Panc1 (cell line): ENCODE measurements at regions not wholly inside any gene's neighbourhood (a gene's known extent, or its start where the extent isn't known, plus 50 kb on each side); places are given as distances from the start of the nearest gene placed in this dataset.

ENCODE experiments used
- ATAC-seq: fragments of 200-7000 bp; cut with Tn5 transposase; 2 replicates; pipeline ENCODE4 v1.9.1; 2020; ENCODE audit warnings: mild to moderate bottlenecking, moderate library complexity
- BruUV-seq: library from RNA; stranded (reverse); fragments of 400-500 nt; replicated peaks from 2 replicates; lab custom pipeline; 2021; lab: Mats Ljungman, UMichigan
- CTCF ChIA-PET: fragments of 300-600 bp; sonication (Branson Sonifier 250); formaldehyde crosslinking; loops from one replicate; lab custom pipeline; 2022; ENCODE audit warnings: antibody characterized with exemption; lab: Charles Lee
- POLR2A ChIA-PET: fragments of 300-600 bp; sonication (Branson Sonifier 250); formaldehyde crosslinking; loops from one replicate; lab custom pipeline; 2022; ENCODE audit warnings: antibody characterized with exemption; lab: Charles Lee
- DNase-seq: peaks from one replicate; pipeline ENCODE4 v3.0.0-alpha.2; 2010; ENCODE audit warnings: low read depth, low spot score
- H3K27ac ChIP-seq: 2 replicates; pipeline ENCODE4 v1.5.1; 2011; ENCODE audit warnings: mild to moderate bottlenecking, low read length, inconsistent platforms
- H3K27me3 ChIP-seq: fragments of 200-500 bp; sonication (Bioruptor generic); 2 replicates; pipeline ENCODE4 v1.6.0; 2014; ENCODE audit warnings: low read length, inconsistent platforms; ENCODE audit not compliant: control insufficient read depth, insufficient read depth
- H3K36me3 ChIP-seq: fragments of 200-500 bp; sonication (Bioruptor generic); 2 replicates; pipeline ENCODE4 v1.5.1; 2014; ENCODE audit warnings: inconsistent platforms, mild to moderate bottlenecking, low read length, moderate library complexity; ENCODE audit not compliant: control insufficient read depth, insufficient read depth
- H3K4me1 ChIP-seq: 2 replicates; pipeline ENCODE4 v1.5.1; 2011; ENCODE audit warnings: inconsistent platforms, mild to moderate bottlenecking, low read length, moderate library complexity; ENCODE audit not compliant: control insufficient read depth, insufficient read depth
- H3K4me3 ChIP-seq, 2 experiments: 2 replicates each; pipeline ENCODE4 v1.5.1; 2011 to 2012; ENCODE audit warnings: low read depth in 2 of 2, low read length in 2 of 2, mild to moderate bottlenecking in 2 of 2, inconsistent platforms in 1 of 2, moderate library complexity in 1 of 2
- H3K9me3 ChIP-seq: fragments of 200-500 bp; sonication (Bioruptor generic); 2 replicates; pipeline ENCODE4 v1.5.1; 2014; ENCODE audit warnings: low read depth, mild to moderate bottlenecking, inconsistent platforms, low read length, moderate library complexity; ENCODE audit not compliant: control insufficient read depth, insufficient read depth
- POLR2AphosphoS5 ChIP-seq: IDR thresholded peaks from 2 replicates; pipeline ENCODE4 v1.6.1; 2012; ENCODE audit warnings: mild to moderate bottlenecking, low read depth, low read length, moderate library complexity
- SIN3A ChIP-seq: IDR thresholded peaks from 2 replicates; pipeline ENCODE4 v1.6.1; 2012; ENCODE audit warnings: low read depth, mild to moderate bottlenecking, low read length, moderate library complexity, borderline replicate concordance; ENCODE audit not compliant: insufficient read depth
- TCF7L2 ChIP-seq: IDR thresholded peaks from 2 replicates; pipeline ENCODE4 v1.6.1; 2011; ENCODE audit warnings: mild to moderate bottlenecking, low read depth, low read length, inconsistent platforms
- in situ Hi-C: cut with HindIII; loops from 2 replicates; pipeline ENCODE4 v1.10.0; 2016; ENCODE audit warnings: low sequenced_read_pairs, low pct_unique_long_range_greater_than_20kb
- intact Hi-C: fragments of 100-400 bp; cut with micrococcal nuclease; formaldehyde crosslinking; loops from one replicate; pipeline ENCODE4 v1.10.0; 2022; ENCODE audit not compliant: unreplicated experiment
- TF ChIP-seq, protein P1 (sequence below), 2 experiments: IDR thresholded peaks; 2 replicates each; pipeline ENCODE4 v1.6.1; 2011 to 2012; ENCODE audit warnings: low read depth in 2 of 2, control low read depth in 1 of 2, low read length in 1 of 2, mild to moderate bottlenecking in 1 of 2, moderate library complexity in 1 of 2; ENCODE audit not compliant: insufficient read depth in 1 of 2
- TF ChIP-seq, protein P2 (sequence below): fragments of 450-650 bp; IDR thresholded peaks from 2 replicates; pipeline ENCODE4 v1.5.1; 2017; ENCODE audit warnings: mild to moderate bottlenecking

- no peaks in the 10 kb centered on the region for H3K27me3 ChIP-seq
- BruUV-seq, result no TSS peak
- in situ Hi-C loops, result no loop called here
- ChIA-PET CTCF (no interaction called here), POLR2A (no interaction called here)
- no peaks in the 10 kb centered on the region; the same call in 1 of the 2 replicates for H3K36me3 ChIP-seq
- no peaks in the 10 kb centered on the region for H3K9me3 ChIP-seq
- H3K4me1 ChIP-seq, result no peaks in the 10 kb centered on the region
- no peak for ATAC-seq
- intact Hi-C loops, result no loop called here
- H3K4me3 ChIP-seq, result no peak overlapping the region
- TF ChIP-seq, protein P1, sequence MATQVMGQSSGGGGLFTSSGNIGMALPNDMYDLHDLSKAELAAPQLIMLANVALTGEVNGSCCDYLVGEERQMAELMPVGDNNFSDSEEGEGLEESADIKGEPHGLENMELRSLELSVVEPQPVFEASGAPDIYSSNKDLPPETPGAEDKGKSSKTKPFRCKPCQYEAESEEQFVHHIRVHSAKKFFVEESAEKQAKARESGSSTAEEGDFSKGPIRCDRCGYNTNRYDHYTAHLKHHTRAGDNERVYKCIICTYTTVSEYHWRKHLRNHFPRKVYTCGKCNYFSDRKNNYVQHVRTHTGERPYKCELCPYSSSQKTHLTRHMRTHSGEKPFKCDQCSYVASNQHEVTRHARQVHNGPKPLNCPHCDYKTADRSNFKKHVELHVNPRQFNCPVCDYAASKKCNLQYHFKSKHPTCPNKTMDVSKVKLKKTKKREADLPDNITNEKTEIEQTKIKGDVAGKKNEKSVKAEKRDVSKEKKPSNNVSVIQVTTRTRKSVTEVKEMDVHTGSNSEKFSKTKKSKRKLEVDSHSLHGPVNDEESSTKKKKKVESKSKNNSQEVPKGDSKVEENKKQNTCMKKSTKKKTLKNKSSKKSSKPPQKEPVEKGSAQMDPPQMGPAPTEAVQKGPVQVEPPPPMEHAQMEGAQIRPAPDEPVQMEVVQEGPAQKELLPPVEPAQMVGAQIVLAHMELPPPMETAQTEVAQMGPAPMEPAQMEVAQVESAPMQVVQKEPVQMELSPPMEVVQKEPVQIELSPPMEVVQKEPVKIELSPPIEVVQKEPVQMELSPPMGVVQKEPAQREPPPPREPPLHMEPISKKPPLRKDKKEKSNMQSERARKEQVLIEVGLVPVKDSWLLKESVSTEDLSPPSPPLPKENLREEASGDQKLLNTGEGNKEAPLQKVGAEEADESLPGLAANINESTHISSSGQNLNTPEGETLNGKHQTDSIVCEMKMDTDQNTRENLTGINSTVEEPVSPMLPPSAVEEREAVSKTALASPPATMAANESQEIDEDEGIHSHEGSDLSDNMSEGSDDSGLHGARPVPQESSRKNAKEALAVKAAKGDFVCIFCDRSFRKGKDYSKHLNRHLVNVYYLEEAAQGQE (IDR thresholded peaks at IDR 0.05; ENCODE audit: insufficient read depth in 1 of 2, low read depth in 2 of 2, low read length in 1 of 2), result no peak
- no peak for TF ChIP-seq POLR2AphosphoS5
- TF ChIP-seq TCF7L2, result no peak
- TF ChIP-seq, protein P2, sequence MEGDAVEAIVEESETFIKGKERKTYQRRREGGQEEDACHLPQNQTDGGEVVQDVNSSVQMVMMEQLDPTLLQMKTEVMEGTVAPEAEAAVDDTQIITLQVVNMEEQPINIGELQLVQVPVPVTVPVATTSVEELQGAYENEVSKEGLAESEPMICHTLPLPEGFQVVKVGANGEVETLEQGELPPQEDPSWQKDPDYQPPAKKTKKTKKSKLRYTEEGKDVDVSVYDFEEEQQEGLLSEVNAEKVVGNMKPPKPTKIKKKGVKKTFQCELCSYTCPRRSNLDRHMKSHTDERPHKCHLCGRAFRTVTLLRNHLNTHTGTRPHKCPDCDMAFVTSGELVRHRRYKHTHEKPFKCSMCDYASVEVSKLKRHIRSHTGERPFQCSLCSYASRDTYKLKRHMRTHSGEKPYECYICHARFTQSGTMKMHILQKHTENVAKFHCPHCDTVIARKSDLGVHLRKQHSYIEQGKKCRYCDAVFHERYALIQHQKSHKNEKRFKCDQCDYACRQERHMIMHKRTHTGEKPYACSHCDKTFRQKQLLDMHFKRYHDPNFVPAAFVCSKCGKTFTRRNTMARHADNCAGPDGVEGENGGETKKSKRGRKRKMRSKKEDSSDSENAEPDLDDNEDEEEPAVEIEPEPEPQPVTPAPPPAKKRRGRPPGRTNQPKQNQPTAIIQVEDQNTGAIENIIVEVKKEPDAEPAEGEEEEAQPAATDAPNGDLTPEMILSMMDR, result no peak
- TF ChIP-seq SIN3A, result no peak
- DNase-seq, result no peak
- no peak overlapping the region for H3K27ac ChIP-seq
Observed at GRCh38 chr3:176523114-176523513, 674.2 kb downstream of the TBL1XR1 start.

- ATAC-seq, result no peak
Observed at GRCh38 chr3:176522436-176522835, 674.8 kb downstream of the TBL1XR1 start.

More at GRCh38 chr3:176522436-176522835, 674.8 kb downstream of the TBL1XR1 start:
- H3K36me3 ChIP-seq, result no peaks in the 10 kb centered on the region; the same call in 1 of the 2 replicates
- H3K9me3 ChIP-seq, result no peaks in the 10 kb centered on the region
- H3K27ac ChIP-seq, result no peak overlapping the region
- no peak for DNase-seq
- TF ChIP-seq, protein P1 (IDR thresholded peaks at IDR 0.05; ENCODE audit: insufficient read depth in 1 of 2, low read depth in 2 of 2, low read length in 1 of 2), result no peak
- TF ChIP-seq, protein P2, result no peak
- TF ChIP-seq SIN3A (no peak), POLR2AphosphoS5 (no peak), TCF7L2 (no peak)
- BruUV-seq, result no TSS peak
- in situ Hi-C loops, result no loop called here
- no peak overlapping the region for H3K4me3 ChIP-seq
- H3K4me1 ChIP-seq, result no peaks in the 10 kb centered on the region
- CTCF ChIA-PET, result no interaction called here
- POLR2A ChIA-PET, result no interaction called here
- intact Hi-C loops, result no loop called here
- no peaks in the 10 kb centered on the region for H3K27me3 ChIP-seq
